HEK293 (cell line): ENCODE measurements at regions not wholly inside any gene's neighbourhood (a gene's known extent, or its start where the extent isn't known, plus 50 kb on each side); places are given as distances from the start of the nearest gene placed in this dataset.

Experiments used
- REST ChIP-seq: fragments of 450-650 bp; formaldehyde crosslinking; IDR thresholded peaks from 2 replicates; pipeline ENCODE4 v1.5.1; 2016; ENCODE audit warnings: missing biosample characterization, missing genetic modification characterization
- ZBTB26 ChIP-seq: fragments of 450-650 bp; formaldehyde crosslinking; optimal IDR thresholded peaks from 2 replicates; pipeline ENCODE3; 2016; ENCODE audit warnings: missing biosample characterization, mild to moderate bottlenecking, missing genetic modification characterization

DNA sequence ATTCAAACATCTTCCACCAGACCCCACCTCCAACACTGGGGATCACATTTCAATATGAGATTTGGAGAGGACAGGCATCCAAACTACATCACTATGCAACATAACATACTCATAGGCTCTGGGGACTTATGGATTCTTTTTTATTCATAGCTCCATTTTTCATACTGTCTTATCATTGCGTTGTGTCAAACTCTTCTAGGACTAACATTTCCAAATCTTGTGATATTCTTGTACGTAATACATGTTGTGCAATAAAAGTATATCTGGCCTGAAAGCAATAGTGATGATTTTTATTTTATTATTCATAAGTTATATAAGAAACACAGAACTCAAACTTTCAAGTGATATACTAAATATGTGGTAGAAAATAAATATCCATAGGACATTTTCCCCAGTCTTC lies 60.6 kb upstream of the ACTR3 start:
- no peak for TF ChIP-seq ZBTB26 (tag by site-specific recombination)
- no peak for TF ChIP-seq REST (tag by site-specific recombination)
